SH-SY5Y (cell line): ENCODE measurements at regions not wholly inside any gene's neighbourhood (a gene's known extent, or its start where the extent isn't known, plus 50 kb on each side); places are given as distances from the start of the nearest gene placed in this dataset.

ENCODE experiments used
- GATA2 ChIP-seq: IDR thresholded peaks from 2 replicates; pipeline ENCODE4 v1.6.1; 2011; ENCODE audit warnings: mild to moderate bottlenecking, low read depth, low read length
- GATA3 ChIP-seq: IDR thresholded peaks from 2 replicates; pipeline ENCODE4 v1.6.1; 2011; ENCODE audit warnings: low read depth, mild to moderate bottlenecking, low read length, moderate library complexity

DNA sequence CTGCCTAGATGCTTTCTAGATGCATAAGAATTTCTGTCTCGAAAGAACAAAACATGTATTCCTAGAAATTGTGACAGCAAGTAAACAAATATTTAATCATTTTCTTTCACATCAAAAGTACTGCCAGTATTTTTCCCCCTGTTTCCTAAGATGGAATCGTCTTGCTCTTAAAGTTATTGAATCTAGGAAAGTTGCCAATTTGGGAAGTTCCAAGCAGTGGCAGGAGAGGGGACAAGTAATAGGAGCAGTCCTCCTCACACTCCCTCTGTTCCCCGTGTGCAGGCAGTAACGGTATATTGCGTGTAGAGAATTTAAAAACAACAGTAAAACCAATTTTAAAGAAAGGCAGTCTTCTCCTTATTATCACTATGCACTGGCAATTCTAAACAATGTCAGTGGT, 619.8 kb downstream of the TBL1XR1 start:
- TF ChIP-seq GATA2, result no peak
- no peak for TF ChIP-seq GATA3
